GM21515 (cell line): ENCODE measurements at regions not wholly inside any gene's neighbourhood (a gene's known extent, or its start where the extent isn't known, plus 50 kb on each side); places are given as distances from the start of the nearest gene placed in this dataset.

Experiments
- ATAC-seq: cut with Tn5 transposase; IDR thresholded peaks from one replicate; pipeline ENCODE4 v1.9.1; 2021; ENCODE audit not compliant: unreplicated experiment

DNA sequence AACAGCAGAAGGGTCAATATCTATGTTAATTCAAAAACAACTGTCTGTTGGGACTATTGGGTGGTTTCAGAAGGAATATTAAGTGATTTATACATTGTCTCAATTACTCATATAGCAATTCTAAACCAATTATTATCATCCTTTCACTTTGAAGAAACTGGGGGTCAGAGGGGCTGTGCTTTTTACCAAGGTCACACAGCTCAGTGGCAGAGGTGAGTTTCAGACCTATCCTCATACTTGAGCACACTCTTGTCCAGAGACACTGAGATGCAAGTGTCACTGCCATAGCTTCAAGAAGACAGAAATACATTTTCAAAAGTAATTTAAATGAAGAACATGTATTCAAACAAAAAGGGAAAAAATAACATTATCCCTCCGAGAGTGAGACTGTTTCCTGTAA is 195.3 kb downstream of the ARL4A start:
- ATAC-seq: no peak

DNA sequence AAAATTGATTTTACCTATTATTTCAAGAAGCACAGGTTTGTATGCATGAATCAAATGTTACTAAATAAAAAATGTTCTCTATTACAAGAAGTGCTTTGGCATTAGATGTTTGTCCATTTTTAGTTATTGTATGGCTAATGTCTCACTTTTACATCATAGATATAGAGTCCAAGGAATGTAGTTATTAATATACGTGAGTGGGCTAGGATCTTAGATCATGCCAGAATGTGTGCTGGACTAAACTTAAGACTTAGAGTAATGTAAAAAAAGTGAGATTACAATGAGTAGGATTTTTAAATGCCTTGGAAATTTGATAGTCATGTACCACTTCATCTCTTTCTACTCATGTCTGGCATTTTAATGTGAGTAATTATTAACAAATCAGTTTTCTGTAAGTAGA is 196.6 kb downstream of the ARL4A start:
- no peak for ATAC-seq

GRCh38 chr7:12884856-12885440 is 197.5 kb downstream of the ARL4A start:
- ATAC-seq: no peak

- ATAC-seq: no peak
Observed at GRCh38 chr7:12888717-12889116, 201.3 kb downstream of the ARL4A start.

DNA sequence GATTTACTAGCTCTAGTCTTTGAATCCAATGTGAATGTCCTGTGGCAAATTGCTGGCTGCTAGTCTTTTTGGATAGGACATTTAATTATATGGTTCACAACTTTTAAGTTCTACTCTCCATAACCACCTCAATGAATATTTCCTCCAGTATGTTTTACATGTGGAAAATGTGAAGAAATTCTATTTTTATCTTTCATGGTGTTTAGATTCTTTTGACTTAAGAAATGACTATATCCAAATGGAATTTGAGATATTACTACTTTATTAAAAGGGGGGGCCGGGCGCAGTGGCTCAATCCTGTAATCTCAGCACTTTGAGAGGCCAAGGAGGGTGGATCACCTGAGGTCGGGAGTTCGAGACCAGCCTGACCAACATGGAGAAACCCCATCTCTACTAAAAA is 202.0 kb downstream of the ARL4A start:
- no peak for ATAC-seq

DNA sequence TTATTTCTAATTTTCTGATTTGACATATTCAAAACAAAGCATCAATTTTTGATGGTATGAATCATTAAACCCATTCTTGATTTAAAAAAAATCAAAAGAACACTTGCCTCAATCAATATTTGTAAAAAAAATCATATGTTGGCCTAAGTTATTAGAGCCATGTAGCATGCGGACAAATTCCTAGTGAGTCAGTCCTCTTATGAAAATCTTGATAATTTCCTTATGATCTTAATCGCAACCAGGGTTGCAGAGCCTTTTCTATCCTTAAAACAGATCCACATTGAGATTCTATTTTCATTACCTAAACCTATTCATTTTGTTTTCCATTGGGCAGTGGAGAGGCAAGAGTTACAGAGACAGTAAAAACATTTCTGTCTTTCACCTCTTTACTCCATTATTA is 203.2 kb downstream of the ARL4A start:
- no peak for ATAC-seq

- no peak for ATAC-seq
Observed at GRCh38 chr7:12893292-12893691, 205.9 kb downstream of the ARL4A start.

- no peak for ATAC-seq
Observed at GRCh38 chr7:12895296-12895695, 207.9 kb downstream of the ARL4A start.

- ATAC-seq: no peak
Observed at GRCh38 chr7:12896316-12896715, 208.9 kb downstream of the ARL4A start.

GRCh38 chr7:12898004-12898403 is 210.6 kb downstream of the ARL4A start:
- no peak for ATAC-seq

DNA sequence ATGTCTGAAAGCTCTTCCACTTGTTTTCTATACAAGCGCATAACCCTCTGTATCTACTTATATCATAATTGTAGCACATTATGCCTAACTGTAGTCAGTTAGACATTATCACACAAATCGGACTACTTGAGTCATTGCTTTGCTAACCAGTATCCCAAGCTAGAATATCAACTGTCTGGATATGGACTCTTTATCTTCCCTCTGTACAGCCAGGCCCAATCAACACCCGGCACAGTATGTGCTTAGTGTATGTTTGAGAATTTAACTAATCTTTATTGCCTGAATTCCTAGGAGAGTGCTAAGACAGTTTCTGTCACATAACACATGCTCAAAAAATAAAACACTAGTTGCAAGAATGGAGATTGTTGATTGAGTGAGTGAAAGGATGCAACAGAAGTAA is 211.2 kb downstream of the ARL4A start:
- ATAC-seq: no peak

- no peak for ATAC-seq
Observed at GRCh38 chr7:12905671-12906070, 218.2 kb downstream of the ARL4A start.

DNA sequence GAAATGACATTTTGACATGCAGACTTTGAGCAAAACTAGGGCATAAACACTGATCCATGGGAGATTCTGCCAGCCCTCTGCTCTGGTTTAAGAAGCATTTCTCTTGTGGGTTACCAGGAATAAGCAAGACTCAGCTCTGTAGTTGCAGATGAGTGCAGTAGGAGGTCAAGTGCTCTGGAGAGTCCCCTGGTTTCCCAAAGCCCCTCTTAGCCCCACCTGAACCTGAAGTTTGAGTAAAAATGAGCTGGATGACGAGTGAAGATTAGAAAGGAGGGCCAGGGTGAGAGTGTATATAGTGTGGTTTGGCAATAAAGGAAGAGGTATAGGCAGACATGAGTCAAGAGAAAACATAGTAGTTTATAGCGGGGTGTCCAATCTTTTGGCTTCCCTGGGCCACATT is 220.3 kb downstream of the ARL4A start:
- no peak for ATAC-seq

GRCh38 chr7:12909483-12909882 is 222.1 kb downstream of the ARL4A start:
- ATAC-seq: no peak

DNA sequence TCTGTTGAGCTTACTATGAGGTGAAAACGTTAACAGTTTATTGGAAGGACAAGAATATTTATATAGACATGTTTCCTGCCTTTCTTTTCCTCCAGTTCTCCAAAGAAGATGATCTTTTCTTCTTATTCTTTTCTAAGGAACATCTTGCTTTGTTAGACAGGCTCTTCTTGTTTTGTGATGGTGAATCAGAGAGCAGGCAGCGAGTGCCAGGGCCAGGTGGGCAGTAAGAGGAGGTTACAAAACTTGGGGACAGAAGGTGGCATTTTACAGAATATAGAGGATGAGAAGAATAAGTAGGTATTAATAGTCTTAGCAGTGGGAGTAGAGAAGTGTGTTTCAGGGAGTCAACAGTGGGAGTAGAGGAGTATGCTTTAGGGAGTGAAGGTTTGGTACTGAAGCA is 223.6 kb downstream of the ARL4A start:
- no peak for ATAC-seq

DNA sequence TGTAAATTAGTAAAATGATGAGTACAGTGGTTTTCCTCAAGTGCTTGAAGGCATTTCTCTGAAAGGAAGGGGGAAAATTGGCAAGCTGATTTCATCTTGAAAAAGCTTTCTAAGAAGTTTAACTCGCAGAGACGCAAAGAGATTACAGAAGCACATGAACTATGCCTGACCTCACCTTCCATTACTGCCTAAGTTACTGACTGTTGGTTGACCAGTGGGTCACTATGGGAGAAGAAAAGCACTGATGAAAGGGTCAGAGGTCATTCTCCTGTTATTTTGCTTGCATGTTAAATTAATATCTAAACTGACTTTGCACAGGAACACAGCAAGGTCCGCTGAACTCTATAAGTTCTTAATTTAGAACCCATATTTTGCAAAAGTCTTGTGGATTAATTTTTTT is 225.6 kb downstream of the ARL4A start:
- no peak for ATAC-seq

GRCh38 chr7:12917801-12918200 is 230.4 kb downstream of the ARL4A start:
- ATAC-seq: no peak

DNA sequence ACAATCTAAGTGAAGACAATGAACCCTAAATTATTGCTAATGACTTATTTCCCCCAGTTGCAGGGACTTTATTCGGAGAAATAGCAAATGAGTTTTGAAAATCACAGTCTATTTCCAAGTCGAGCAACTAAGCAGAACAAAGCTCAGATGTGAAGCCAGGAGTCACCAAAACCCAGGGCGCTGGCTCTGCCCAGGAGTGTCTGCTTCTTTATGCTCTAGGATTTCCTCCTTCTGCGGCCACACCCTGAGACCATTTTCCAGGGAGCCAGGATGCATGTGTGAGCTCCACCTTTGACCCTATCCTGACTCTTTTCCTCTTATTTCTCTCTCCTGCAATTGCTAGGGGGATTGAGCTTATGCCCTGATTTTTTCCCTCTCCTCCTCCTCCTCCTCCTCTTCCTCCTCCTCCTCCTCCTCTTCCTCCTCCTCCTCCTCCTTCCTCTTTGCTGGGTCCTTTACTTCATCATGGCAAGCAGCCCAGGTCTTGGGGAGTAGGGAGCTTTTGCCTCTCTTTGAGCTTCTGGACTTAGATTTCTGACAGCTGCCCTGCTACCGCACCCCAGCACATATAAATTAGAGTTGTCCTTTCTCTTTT is 234.4 kb downstream of the ARL4A start:
- ATAC-seq: no peak

- no peak for ATAC-seq
Observed at GRCh38 chr7:12923971-12924370, 236.5 kb downstream of the ARL4A start.

GRCh38 chr7:12926206-12926605 is 238.8 kb downstream of the ARL4A start:
- no peak for ATAC-seq

GRCh38 chr7:12927635-12928434 is 240.4 kb downstream of the ARL4A start:
- no peak for ATAC-seq

DNA sequence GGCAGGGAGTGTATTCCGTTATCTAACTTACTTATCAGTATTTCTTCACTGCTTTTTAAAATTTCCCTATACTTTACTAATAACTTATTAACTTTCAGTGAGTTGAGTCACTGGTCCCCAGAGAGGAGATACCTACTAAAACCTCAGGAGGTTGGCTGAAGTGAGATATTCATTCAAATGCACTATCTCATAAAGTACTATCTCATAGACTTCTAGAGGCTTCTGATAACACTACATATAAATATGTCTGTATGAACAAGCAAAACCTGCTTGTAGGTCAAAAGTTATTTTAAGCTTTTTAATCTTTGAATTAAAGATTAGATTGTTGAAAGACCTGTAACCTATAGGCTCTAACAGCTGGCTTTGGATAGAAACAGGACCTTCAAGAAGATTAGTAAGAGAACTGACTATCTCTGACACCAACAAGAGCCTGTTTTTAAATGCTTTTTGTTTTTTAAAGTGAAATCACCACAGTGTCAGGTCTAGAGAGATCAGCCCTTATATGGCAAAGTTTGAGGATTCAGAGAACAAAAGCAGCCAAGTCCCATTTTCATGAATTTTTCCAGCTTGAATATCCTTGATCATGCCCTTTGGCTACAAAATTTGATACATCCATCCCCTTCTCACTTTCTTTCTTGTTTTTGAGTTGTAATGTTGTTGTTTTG is 242.2 kb downstream of the ARL4A start:
- no peak for ATAC-seq
